ENCODE measurements at regions not wholly inside any gene's neighbourhood (a gene's known extent, or its start where the extent isn't known, plus 50 kb on each side); places are given as distances from the start of the nearest gene placed in this dataset.

- Histone ChIP-seq H4K20me1 (no peaks in the 10 kb centered on the region), H3K27ac (no peak overlapping the region), H3K4me3 (no peak overlapping the region), H3K36me3 (no peaks in the 10 kb centered on the region), H3K4me1 (no peaks in the 10 kb centered on the region), H3K9me3 (no peaks in the 10 kb centered on the region), H3K27me3 (no peaks in the 10 kb centered on the region), H3K4me2 (no peak overlapping the region), H3K9ac (no peak overlapping the region)
- TF ChIP-seq Cebpa-rat (IDR thresholded peaks at IDR 0.05) = no peak
These were observed 504.2 kb upstream of the PSMD7 start for GRCh38 chr16:73792199-73793020.

- no peaks in the 10 kb centered on the region for H3K4me1 ChIP-seq
- H3K36me3 ChIP-seq = no peaks in the 10 kb centered on the region
- no peak for TF ChIP-seq Cebpa-rat (IDR thresholded peaks at IDR 0.05)
- no peak overlapping the region for H3K4me2 ChIP-seq
- no peak overlapping the region for H3K4me3 ChIP-seq
- H3K27me3 ChIP-seq = no peaks in the 10 kb centered on the region
- H3K9me3 ChIP-seq = no peaks in the 10 kb centered on the region
- H3K9ac ChIP-seq = no peak overlapping the region
- no peaks in the 10 kb centered on the region for H4K20me1 ChIP-seq
- H3K27ac ChIP-seq = no peak overlapping the region
These were observed 515.3 kb upstream of the PSMD7 start for GRCh38 chr16:73781297-73781696.

GRCh38 chr16:73778887-73779286 is 517.7 kb upstream of the PSMD7 start:
- H3K9ac ChIP-seq = no peak overlapping the region

GRCh38 chr16:73775841-73776388 is 520.7 kb upstream of the PSMD7 start:
- no peaks in the 10 kb centered on the region for H3K4me1 ChIP-seq
- H3K27ac ChIP-seq = no peak overlapping the region
- no peak overlapping the region for H3K4me2 ChIP-seq
- H4K20me1 ChIP-seq = no peaks in the 10 kb centered on the region
- H3K36me3 ChIP-seq = no peaks in the 10 kb centered on the region
- H3K9me3 ChIP-seq = no peaks in the 10 kb centered on the region
- no peak overlapping the region for H3K4me3 ChIP-seq
- H3K27me3 ChIP-seq = no peaks in the 10 kb centered on the region
- no peak overlapping the region for H3K9ac ChIP-seq
- no peak for TF ChIP-seq Cebpa-rat (IDR thresholded peaks at IDR 0.05)

More at GRCh38 chr16:73778887-73779286, 517.7 kb upstream of the PSMD7 start:
- no peak overlapping the region for H3K4me2 ChIP-seq
- H3K9me3 ChIP-seq = no peaks in the 10 kb centered on the region
- H4K20me1 ChIP-seq = no peaks in the 10 kb centered on the region
- TF ChIP-seq Cebpa-rat (IDR thresholded peaks at IDR 0.05) = no peak
- H3K4me1 ChIP-seq = no peaks in the 10 kb centered on the region
- no peaks in the 10 kb centered on the region for H3K36me3 ChIP-seq
- no peak overlapping the region for H3K4me3 ChIP-seq
- no peaks in the 10 kb centered on the region for H3K27me3 ChIP-seq
- H3K27ac ChIP-seq = no peak overlapping the region

- Histone ChIP-seq H3K9ac (no peak overlapping the region), H3K4me2 (no peak overlapping the region), H3K4me3 (no peak overlapping the region), H3K27ac (no peak overlapping the region), H3K27me3 (no peaks in the 10 kb centered on the region), H3K36me3 (no peaks in the 10 kb centered on the region), H4K20me1 (no peaks in the 10 kb centered on the region), H3K4me1 (no peaks in the 10 kb centered on the region), H3K9me3 (peaks cover 5% of the 10 kb centered on the region)
- no peak for TF ChIP-seq Cebpa-rat (IDR thresholded peaks at IDR 0.05)
These were observed 525.2 kb upstream of the PSMD7 start for GRCh38 chr16:73771196-73772064.

GRCh38 chr16:73768786-73769203 is 527.8 kb upstream of the PSMD7 start:
- Histone ChIP-seq H3K9ac (no peak overlapping the region), H3K4me3 (no peak overlapping the region), H3K4me2 (no peak overlapping the region), H3K27ac (no peak overlapping the region), H3K27me3 (no peaks in the 10 kb centered on the region), H3K4me1 (no peaks in the 10 kb centered on the region), H4K20me1 (no peaks in the 10 kb centered on the region), H3K9me3 (peaks cover 5% of the 10 kb centered on the region), H3K36me3 (no peaks in the 10 kb centered on the region)
- TF ChIP-seq Cebpa-rat (IDR thresholded peaks at IDR 0.05) = no peak

GRCh38 chr16:73764321-73764720 is 532.3 kb upstream of the PSMD7 start:
- peaks cover 15% of the 10 kb centered on the region for H3K9me3 ChIP-seq
- H3K9ac ChIP-seq = no peak overlapping the region
- no peaks in the 10 kb centered on the region for H4K20me1 ChIP-seq
- H3K27me3 ChIP-seq = no peaks in the 10 kb centered on the region
- TF ChIP-seq Cebpa-rat (IDR thresholded peaks at IDR 0.05) = no peak
- no peak overlapping the region for H3K4me2 ChIP-seq
- H3K4me3 ChIP-seq = no peak overlapping the region
- no peaks in the 10 kb centered on the region for H3K4me1 ChIP-seq
- no peak overlapping the region for H3K27ac ChIP-seq
- no peaks in the 10 kb centered on the region for H3K36me3 ChIP-seq

- Histone ChIP-seq H3K27ac (no peak overlapping the region), H4K20me1 (no peaks in the 10 kb centered on the region), H3K9ac (no peak overlapping the region), H3K4me3 (no peak overlapping the region), H3K27me3 (no peaks in the 10 kb centered on the region), H3K4me2 (no peak overlapping the region), H3K36me3 (no peaks in the 10 kb centered on the region), H3K9me3 (peaks cover 13% of the 10 kb centered on the region), H3K4me1 (no peaks in the 10 kb centered on the region)
- TF ChIP-seq Cebpa-rat (IDR thresholded peaks at IDR 0.05) = no peak
These were observed 540.1 kb upstream of the PSMD7 start for GRCh38 chr16:73756289-73757178.

- no peak overlapping the region for H3K27ac ChIP-seq
- no peak overlapping the region for H3K4me3 ChIP-seq
- H3K9ac ChIP-seq = no peak overlapping the region
- no peaks in the 10 kb centered on the region for H4K20me1 ChIP-seq
- no peaks in the 10 kb centered on the region for H3K4me1 ChIP-seq
- H3K27me3 ChIP-seq = no peaks in the 10 kb centered on the region
- H3K36me3 ChIP-seq = no peaks in the 10 kb centered on the region
- no peak for TF ChIP-seq Cebpa-rat (IDR thresholded peaks at IDR 0.05)
- H3K9me3 ChIP-seq = peaks cover under 1% of the 10 kb centered on the region; the same call in 1 of the 2 replicates
- H3K4me2 ChIP-seq = no peak overlapping the region
These were observed 542.7 kb upstream of the PSMD7 start for GRCh38 chr16:73753931-73754330.

Measured in BLaER1 (cell line).